Dermis microvascular lymphatic vessel endothelial cell (primary cell): ENCODE measurements at regions not wholly inside any gene's neighbourhood (a gene's known extent, or its start where the extent isn't known, plus 50 kb on each side); places are given as distances from the start of the nearest gene placed in this dataset.
"Not testable (repeated sequence)": the region's sequence is repeated elsewhere in the genome, so short reads cannot be mapped to it uniquely, and the experiment has no call there.

Experiments
- DNase-seq, 2 donors: peaks; one replicate each; pipeline versions ENCODE4 v3.0.0 to v3.0.0-alpha.2; 2010; ENCODE audit warnings: low read depth in 2 of 2

DNA sequence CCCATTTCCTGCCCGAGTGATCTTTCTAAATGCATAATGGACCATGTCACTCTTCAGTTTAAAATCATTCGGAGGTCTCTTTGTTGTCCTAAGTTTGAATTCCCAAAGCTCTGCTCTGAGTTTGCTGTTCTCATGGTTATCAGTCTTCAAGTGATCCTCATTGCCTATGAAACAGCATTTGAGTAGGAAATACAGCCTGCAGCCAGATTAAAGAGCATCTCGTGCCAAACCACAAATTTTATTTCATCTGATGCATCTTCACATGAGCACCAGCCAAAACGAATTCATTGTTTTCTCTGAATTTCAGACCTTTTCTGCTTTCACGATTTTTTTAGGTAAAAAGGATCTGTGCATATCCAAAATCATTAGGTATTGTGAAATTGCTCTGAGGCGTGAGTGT is 299.6 kb downstream of the TDRD3 start:
- DNase-seq: no peak

DNA sequence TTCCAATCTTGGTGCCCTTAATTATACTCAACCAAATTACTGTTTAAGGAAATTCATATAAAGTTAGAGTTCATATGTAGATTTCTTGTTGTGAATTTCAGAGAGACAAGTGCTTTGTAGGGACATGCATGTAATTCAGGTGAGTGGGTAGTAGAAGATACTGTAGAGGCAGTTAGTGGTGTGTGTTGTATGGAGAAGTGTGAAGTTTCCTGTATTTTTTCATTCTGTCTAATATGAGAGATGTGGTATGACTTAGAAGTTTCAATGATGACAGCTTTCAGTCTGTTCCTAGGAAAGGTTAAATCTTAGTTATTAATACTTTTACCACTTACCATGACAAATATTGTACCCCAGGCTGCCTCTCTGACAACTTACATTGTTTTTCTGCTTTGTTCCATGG is 294.2 kb downstream of the TDRD3 start:
- DNase-seq: no peak

DNA sequence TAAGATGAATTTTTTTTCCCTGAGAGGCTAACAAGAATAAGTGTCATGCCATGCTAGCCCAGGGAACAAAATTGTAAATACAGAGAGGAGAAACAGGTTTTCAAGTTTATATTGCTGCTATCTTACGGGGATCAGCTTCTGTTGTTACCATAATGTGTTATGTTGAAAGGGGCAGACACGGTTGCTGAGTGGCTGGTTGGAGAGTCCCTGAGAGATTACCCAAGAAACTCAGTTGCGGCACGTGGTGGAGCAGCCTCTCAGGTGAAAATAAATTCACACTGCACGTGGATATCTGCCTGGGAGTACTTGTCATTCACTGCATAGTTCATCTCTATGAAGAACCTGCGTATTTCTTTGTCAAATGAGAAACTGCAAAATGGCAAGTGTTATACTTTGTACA is 293.6 kb downstream of the TDRD3 start:
- DNase-seq: no peak

DNA sequence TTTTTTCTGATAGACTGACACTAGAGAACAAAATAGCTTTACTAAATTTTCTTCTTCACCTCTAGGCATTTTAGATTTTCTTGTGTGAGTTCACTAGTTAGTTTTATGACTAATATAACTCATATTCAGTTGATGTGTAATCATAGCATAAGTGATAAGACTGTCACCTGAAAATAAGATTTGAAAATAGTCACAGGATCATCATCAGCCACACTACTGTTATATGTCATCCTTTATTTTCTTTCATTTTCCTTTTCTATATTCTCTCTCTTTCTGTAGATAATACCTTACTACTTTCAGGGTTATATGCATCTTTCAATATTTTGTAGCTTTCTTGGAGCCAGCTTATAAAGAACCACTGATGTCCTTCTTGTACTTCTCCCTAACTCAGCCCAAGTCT is 292.6 kb downstream of the TDRD3 start:
- no peak for DNase-seq

DNA sequence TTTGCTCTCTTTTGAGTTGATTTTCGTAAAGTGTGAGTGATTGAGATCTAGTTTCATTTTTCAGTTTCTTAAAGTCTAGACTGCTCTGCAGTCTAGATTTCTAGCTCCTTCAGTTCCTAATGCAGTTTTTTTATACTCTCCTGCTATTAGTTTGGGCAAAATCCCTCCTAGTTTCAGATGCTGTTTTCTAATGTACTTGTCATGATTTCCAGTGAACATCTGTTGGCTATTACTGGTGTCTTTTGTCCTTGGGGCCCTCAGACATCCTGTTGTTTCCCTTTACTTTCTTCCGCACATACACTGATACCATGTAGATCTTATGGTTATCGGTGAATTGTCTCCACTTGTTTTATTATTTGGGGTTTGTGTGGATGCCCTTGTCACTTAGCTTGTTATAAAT is 292.1 kb downstream of the TDRD3 start:
- DNase-seq: no peak

DNA sequence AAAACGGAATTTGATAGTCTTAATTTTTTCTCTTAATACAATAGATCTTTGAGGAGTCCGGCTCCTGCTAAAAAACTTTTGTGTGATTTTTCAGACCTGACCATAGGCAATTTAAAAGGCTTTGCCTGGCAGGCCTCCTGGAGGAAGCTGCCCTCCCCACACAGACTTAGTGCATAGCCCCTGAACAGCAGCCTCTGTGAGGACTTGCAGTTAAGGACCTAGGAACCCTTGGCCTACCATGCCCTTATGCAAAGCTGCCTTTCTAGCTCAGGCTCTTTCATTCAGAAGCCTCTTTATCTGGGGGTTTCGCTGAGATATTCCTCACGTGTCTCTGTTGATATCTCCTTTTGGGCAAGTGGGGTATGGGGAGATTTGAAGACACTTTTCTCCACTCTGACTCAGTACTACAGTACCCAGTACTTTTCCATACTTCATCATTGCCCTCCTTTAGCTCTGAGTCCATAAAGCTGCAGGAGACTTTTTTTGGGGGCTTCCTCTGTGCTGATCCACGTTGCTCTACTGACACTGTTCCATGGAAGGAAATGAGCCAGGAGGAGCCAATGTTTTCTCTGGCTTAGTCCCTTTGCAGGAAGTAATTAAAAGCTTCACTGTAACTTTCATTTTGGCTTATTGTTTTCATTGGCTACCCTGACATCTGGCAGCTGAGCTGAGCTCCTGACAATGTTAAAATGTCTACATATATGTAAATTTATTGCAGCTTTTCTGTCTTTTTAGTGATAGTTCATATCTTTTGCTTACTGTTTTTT is 283.1 kb downstream of the TDRD3 start:
- DNase-seq: peak; percentile 61 to 81

DNA sequence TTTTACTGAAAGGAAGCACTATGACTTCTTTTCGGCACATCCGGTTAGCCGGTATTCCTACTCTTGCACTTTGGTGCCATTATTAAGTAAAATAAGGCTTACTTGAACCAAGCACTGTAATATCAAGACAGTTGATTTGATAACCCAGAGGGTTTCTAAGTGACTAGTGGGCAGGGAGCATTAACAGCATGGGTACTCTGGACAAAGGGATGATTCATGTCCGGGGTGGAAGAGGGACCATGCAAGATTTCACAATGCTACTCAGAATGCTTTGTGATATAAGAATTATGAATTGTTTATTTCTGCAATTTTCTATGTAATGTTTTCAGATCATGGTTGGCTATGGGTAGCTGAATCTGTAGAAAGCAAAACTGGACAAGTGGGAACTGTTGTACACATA is 282.1 kb downstream of the TDRD3 start:
- DNase-seq: no peak

DNA sequence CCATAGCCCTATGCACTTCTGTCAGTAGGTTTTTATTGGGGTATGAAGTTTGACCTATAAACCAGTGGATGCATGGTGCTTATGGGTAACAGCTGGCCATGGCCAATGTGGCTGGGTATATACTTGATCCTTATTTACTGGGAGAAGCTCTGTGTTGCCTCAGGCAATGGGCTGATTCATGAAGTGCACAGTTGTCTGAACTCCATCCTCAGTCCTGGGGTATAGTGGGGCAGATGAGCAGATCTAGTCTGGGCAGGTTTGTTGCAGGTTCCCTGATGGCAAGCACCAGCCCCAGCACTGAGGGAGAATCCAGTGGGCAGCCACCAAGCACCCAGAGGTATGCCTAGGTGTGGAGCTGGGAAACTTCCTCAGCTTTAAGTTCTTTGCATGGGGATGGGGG is 274.4 kb downstream of the TDRD3 start:
- DNase-seq: no peak

DNA sequence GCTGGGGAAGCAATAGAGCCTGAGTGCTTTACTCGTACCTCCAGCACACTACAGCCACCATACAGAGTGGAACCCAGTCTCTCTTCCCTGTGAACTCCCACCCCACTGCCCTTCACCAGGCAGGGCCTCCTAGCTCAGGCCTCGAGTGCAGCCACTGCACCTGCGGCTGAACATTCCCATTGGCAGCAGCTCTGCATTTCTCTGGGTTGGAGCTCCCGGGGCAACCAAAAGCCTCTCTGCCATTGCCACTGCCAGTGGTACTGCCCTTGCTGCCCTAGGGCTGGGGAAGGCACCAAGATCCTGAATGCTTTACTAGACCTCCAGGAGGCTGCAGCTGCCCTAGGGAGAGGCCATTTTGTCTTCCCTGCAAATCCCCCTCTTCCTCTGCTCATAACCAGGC is 266.8 kb downstream of the TDRD3 start:
- DNase-seq: no peak

DNA sequence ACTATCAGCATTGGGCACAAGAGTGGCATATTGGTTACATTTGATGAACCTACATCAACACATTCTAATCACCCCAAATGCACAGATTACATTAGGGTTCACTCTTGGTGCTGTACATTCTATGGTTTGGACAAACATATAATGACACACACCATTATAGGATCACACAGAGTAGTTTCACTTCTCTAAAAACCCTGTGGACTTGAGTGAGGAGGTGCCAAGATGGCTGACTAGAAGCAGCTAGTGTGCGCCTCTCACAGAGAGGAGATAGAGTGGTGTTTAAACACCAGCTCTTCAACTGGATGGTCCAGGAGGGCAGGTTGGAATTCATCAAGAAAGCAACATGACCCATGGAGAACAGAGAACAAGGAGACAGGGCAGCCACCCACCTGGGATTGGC is 265.6 kb downstream of the TDRD3 start:
- no peak for DNase-seq

DNA sequence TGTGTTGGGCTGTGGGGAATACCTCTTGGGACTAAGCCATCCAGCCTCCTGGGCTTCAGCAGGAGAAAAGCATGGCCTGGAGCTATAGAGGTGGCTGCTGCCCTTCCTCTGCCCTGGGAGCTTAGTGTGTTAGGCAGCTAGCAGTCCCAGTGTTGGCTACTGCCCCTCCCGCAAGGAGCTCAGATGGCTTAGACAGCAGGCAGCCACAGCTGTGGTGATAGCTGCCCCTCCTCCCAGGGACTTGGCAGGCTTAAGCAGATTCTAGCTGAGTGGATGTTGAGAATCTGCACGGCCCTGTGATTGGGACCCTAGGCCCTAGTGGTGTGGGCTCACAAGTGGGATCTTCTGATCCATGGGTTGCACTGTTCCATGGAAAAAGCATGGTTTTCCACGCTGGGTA is 264.5 kb downstream of the TDRD3 start:
- no peak for DNase-seq

DNA sequence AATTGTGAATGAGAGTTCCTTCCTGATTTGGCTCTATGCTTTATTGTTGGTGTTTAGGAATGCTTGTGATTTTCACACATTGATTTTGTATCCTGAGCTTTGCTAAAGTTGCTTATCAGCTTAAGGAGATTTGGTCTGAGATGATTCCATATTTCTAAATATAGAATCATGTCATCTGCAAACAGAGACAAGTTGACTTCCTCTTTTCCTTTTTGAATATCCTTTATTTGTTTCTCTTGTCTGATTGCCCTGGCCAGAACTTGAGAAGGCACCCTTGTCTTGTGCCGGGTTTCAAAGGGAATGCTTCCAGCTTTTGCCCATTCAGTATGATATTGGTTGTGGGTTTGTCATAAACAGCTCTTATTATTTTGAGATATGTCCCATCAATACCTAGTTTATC is 260.6 kb downstream of the TDRD3 start:
- DNase-seq: not testable (repeated sequence)

DNA sequence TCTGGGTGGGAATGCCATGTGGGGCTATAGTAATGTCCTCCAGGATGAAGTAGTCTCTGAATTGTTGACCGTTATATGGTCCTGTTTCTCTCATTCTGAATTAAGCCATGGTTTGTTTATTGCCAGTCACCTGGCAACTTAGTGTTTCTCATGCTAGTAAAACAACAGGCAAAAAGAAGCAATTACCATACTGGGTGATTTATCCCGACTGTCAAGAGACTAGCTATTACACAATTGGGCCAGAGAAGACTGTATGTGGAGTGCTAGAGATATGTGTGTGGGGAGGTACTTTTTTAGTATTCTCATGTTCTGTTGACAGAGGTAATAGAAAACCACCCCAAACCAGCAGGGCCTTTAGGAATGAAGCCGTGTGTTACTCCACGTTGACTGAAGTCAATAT is 258.2 kb downstream of the TDRD3 start:
- no peak for DNase-seq

DNA sequence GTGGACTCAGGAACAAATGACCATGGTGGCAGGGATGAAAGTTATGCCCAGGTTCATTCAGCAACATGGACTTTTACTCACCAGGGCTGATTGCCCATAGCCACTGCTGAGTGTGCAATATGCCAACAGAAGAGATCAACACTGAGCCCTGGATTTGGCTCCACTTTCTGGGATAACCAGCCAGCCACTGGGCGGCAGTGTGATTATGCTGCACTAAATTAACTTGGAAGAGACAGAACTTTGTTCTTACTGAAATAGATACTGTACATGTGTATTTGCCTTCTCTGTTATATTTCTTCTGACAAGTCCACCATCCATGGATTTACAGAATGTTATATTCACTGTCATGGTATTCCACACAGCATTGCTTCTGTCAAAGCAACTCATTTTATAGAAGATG is 257.4 kb downstream of the TDRD3 start:
- DNase-seq: peak; percentile 43 to 48

DNA sequence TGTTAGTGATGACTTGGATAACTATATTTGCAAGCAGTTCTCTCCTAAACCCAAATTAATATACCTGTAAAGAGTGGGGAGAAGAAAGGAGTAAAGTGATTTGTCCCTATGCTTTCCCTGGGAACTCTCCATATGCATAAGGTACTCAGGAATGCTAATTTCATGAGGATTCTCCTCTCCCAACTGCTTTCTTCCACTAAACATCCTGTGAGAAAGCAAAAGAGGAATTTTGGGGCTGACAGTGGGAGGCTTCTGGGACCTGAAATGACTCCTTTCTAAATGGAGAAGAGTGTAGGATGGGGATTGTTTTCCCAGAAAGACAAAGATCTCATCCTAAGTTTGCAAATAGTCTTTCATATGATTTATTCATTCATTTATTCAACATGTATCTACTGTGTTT is 250.5 kb downstream of the TDRD3 start:
- DNase-seq: no peak

DNA sequence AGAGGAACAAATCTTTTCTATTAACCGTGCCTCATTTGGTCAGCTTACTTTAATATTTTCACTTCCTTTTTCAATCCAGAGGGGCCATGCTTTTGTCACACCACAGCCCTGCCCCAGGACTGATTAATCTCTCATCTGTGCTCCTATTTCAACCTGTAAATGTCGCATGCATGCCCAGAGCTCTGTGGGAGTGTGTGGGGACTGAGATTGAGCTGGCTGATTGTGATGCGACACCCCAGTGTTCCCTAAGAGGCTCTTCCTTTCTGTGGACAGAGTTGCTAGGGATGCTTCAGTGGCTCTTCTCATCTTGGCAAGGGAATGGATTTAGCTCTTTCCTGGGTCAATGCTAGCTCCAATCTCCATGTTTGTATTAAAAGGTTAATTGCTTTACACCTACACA is 249.6 kb downstream of the TDRD3 start:
- no peak for DNase-seq

DNA sequence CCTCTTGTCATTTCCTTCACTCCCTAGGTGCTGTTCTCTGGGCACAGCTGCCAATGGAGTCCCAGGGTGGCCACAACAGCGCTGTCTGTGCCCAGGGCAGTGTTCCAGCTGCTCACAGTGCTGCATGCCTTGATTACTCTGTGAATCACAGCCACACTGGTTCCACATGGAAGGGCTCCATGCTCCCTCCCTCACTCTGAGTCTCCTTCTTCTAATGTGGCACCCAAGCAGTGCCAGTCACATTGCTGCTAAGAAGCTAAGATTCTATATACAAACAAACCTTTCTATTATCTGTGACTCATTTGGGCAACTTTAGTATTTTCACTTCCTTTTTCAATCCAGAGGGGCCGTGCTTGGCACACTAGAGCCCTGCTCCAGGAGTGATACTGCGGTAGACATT is 248.7 kb downstream of the TDRD3 start:
- no peak for DNase-seq

DNA sequence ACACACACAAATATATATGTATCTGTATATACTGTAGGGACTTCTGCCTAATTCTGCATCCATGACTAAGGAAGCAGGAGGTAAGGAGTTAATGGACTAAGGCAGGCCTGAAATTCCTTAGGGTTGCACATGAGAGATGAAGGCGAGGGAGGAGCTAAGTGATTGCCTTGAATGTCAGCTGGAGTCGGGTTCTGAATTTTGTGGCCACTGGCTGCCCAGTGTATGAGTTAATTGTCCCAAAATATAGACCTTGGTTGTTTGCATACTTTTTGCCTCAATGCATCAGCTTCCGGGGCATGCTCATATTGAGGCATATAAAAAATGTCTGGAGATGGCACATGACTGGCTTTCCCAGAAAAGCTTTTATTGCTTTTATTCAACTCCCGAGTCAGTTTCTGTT is 245.5 kb downstream of the TDRD3 start:
- DNase-seq: no peak

DNA sequence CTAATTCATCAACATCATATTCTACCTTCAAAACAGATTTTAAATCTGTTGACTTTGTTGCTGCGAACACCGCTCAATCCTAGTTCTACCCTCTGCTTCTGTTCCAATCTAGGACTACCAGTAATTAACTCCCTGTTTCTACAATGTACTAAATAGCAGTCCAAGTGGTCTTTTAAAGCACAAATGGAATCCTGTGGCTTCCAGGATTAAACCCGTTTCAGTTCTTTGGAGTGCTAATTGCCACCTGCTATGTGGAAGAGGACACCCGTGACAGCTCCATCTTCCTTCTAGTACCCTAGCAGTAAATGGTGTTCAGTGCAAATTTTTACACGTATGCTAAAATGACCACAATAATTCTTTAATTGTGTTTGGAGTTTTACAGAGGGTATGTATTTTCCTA is 232.1 kb downstream of the TDRD3 start:
- DNase-seq: no peak

DNA sequence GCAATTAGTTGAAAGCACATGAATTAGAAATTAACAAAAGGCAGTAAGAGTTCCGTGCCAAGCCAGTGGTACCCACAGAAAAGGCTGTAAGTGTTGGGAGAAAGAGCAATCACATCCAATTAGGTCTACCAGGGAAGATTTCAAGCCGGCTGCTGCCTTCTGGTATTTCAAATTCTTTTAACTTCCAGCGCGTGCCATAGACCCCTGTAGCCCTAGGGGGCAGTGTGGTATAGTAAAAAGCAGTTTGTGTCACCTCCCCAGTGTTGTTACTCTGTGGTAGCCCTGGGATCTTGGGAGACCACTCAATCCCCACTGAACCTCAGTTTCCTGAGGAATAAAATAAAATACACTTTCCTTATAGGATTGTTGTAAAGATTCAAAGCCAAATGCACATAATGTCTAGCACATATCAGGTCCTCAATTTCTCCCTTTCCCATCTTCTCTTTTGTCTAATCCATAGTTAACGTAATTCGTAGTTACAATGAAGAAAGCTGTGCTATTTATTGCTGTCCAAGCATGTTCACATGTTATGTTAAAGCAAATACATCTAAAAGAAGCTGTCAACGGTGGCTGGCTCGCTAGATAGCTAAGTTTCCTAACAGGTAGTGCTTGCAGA is 230.2 kb downstream of the TDRD3 start:
- DNase-seq: peak; percentile 17 to 46
